ENCODE measurements at regions not wholly inside any gene's neighbourhood (a gene's known extent, or its start where the extent isn't known, plus 50 kb on each side); places are given as distances from the start of the nearest gene placed in this dataset.

GRCh38 chr11:42591841-42592240, 720.0 kb upstream of the API5 start:
- DNase-seq (ENCODE audit: low spot score): no peak

GRCh38 chr11:42593441-42593840, 718.4 kb upstream of the API5 start:
- no peak for DNase-seq (ENCODE audit: low spot score)

GRCh38 chr11:42595876-42596275, 715.9 kb upstream of the API5 start:
- DNase-seq (ENCODE audit: low spot score): no peak

GRCh38 chr11:42596576-42597145, 715.1 kb upstream of the API5 start:
- no peak for DNase-seq (ENCODE audit: low spot score)

GRCh38 chr11:42598341-42598740, 713.5 kb upstream of the API5 start:
- no peak for DNase-seq (ENCODE audit: low spot score)

- no peak for DNase-seq (ENCODE audit: low spot score)
Measured at GRCh38 chr11:42620796-42621195, 691.0 kb upstream of the API5 start.

GRCh38 chr11:42625757-42626665, 685.8 kb upstream of the API5 start:
- DNase-seq (ENCODE audit: low spot score): no peak

- no peak for DNase-seq (ENCODE audit: low spot score)
Measured at GRCh38 chr11:42631220-42631843, 680.5 kb upstream of the API5 start.

GRCh38 chr11:42646959-42647358, 664.8 kb upstream of the API5 start:
- DNase-seq (ENCODE audit: low spot score): no peak

- DNase-seq (ENCODE audit: low spot score): no peak
Measured at GRCh38 chr11:42647993-42648392, 663.8 kb upstream of the API5 start.

- no peak for DNase-seq (ENCODE audit: low spot score)
Measured at GRCh38 chr11:42651621-42652020, 660.2 kb upstream of the API5 start.

- no peak for DNase-seq (ENCODE audit: low spot score)
Measured at GRCh38 chr11:42657169-42657568, 654.6 kb upstream of the API5 start.

- no peak for DNase-seq (ENCODE audit: low spot score)
Measured at GRCh38 chr11:42661942-42662341, 649.9 kb upstream of the API5 start.

GRCh38 chr11:42669248-42669976, 642.4 kb upstream of the API5 start:
- DNase-seq (ENCODE audit: low spot score): no peak

GRCh38 chr11:42674436-42674835, 637.4 kb upstream of the API5 start:
- DNase-seq (ENCODE audit: low spot score): no peak

GRCh38 chr11:42707541-42707940, 604.3 kb upstream of the API5 start:
- no peak for DNase-seq (ENCODE audit: low spot score)

GRCh38 chr11:42709216-42709615, 602.6 kb upstream of the API5 start:
- DNase-seq (ENCODE audit: low spot score): no peak

GRCh38 chr11:42713279-42713678, 598.5 kb upstream of the API5 start:
- DNase-seq (ENCODE audit: low spot score): no peak

GRCh38 chr11:42713753-42714152, 598.0 kb upstream of the API5 start:
- DNase-seq (ENCODE audit: low spot score): no peak

GRCh38 chr11:42720716-42721563, 590.9 kb upstream of the API5 start:
- no peak for DNase-seq (ENCODE audit: low spot score)

- DNase-seq (ENCODE audit: low spot score): no peak
Measured at GRCh38 chr11:42727879-42728278, 583.9 kb upstream of the API5 start.
